ENCODE measurements at regions not wholly inside any gene's neighbourhood (a gene's known extent, or its start where the extent isn't known, plus 50 kb on each side); places are given as distances from the start of the nearest gene placed in this dataset.

DNA sequence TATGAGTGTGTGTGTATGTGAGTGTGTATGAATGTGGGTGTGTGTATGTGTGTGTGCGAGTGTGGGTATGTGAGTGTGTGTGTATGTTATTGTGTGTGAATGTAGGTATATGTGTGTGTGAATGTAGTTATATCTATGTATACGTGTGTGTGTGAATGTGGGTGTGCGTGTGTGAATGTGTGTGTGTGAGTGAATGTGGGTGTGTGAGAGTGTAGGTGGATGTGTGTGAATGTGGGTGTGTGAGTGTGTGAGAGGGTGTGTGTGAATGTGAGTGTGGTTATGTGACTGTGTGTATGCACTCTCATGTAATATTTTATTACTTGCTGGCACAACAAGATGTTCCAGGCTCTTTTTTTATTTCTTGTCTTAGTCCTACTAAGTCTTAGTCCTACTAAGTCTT, 513.4 kb upstream of the B3GAT1 start:
- H3K27me3 Mint-ChIP-seq (ENCODE audit: low read depth) = peaks cover 8% of the 10 kb centered on the region
- H3K27ac Mint-ChIP-seq = peak overlapping the region in 1 of 3 experiments; percentile 30
- TF ChIP-seq, protein P1, sequence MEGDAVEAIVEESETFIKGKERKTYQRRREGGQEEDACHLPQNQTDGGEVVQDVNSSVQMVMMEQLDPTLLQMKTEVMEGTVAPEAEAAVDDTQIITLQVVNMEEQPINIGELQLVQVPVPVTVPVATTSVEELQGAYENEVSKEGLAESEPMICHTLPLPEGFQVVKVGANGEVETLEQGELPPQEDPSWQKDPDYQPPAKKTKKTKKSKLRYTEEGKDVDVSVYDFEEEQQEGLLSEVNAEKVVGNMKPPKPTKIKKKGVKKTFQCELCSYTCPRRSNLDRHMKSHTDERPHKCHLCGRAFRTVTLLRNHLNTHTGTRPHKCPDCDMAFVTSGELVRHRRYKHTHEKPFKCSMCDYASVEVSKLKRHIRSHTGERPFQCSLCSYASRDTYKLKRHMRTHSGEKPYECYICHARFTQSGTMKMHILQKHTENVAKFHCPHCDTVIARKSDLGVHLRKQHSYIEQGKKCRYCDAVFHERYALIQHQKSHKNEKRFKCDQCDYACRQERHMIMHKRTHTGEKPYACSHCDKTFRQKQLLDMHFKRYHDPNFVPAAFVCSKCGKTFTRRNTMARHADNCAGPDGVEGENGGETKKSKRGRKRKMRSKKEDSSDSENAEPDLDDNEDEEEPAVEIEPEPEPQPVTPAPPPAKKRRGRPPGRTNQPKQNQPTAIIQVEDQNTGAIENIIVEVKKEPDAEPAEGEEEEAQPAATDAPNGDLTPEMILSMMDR (IDR thresholded peaks at IDR 0.05; ENCODE audit: unreplicated experiment in 3 of 3) = no peak
- H3K4me1 Mint-ChIP-seq = no peaks in the 10 kb centered on the region
- peaks cover 13% of the 10 kb centered on the region for H3K9me3 Mint-ChIP-seq
- H3K4me3 Mint-ChIP-seq = no peak overlapping the region
- no peaks in the 10 kb centered on the region for H3K36me3 Mint-ChIP-seq (ENCODE audit: low read depth)

DNA sequence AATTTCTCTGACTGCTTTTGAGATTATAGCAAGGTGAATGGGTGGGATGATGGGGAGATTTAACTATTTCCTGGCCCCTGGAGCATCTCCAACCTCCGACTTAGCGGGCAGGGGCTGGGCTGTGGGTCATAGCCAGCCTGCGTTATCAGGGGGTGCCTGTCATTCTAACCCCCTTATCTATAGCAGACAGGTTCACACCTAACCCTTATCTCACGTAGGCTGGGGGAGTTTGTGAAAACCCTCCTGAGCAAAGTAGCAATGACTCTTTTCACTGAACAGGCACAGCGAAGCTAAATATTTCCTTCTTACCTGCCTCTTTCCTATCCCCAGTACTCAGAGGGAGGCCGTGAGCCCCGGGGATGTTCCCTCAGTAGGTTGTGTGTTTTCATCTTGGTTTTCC, 511.4 kb upstream of the B3GAT1 start:
- peaks cover 8% of the 10 kb centered on the region for H3K27me3 Mint-ChIP-seq (ENCODE audit: low read depth)
- no peak overlapping the region for H3K4me3 Mint-ChIP-seq
- H3K27ac Mint-ChIP-seq = no peak overlapping the region
- no peaks in the 10 kb centered on the region for H3K36me3 Mint-ChIP-seq (ENCODE audit: low read depth)
- TF ChIP-seq, protein P1 (IDR thresholded peaks at IDR 0.05; ENCODE audit: unreplicated experiment in 3 of 3) = no peak
- peaks cover 3% of the 10 kb centered on the region for H3K9me3 Mint-ChIP-seq
- no peaks in the 10 kb centered on the region for H3K4me1 Mint-ChIP-seq

- TF ChIP-seq, protein P1 (IDR thresholded peaks at IDR 0.05; ENCODE audit: unreplicated experiment in 3 of 3) = no peak
- Mint-ChIP-seq H3K27ac (no peak overlapping the region), H3K27me3 (ENCODE audit: low read depth) (peaks cover 8% of the 10 kb centered on the region), H3K4me3 (no peak overlapping the region), H3K9me3 (peaks cover 3% of the 10 kb centered on the region), H3K4me1 (no peaks in the 10 kb centered on the region), H3K36me3 (ENCODE audit: low read depth) (no peaks in the 10 kb centered on the region)
These were observed 509.9 kb upstream of the B3GAT1 start for GRCh38 chr11:134921938-134922337.

DNA sequence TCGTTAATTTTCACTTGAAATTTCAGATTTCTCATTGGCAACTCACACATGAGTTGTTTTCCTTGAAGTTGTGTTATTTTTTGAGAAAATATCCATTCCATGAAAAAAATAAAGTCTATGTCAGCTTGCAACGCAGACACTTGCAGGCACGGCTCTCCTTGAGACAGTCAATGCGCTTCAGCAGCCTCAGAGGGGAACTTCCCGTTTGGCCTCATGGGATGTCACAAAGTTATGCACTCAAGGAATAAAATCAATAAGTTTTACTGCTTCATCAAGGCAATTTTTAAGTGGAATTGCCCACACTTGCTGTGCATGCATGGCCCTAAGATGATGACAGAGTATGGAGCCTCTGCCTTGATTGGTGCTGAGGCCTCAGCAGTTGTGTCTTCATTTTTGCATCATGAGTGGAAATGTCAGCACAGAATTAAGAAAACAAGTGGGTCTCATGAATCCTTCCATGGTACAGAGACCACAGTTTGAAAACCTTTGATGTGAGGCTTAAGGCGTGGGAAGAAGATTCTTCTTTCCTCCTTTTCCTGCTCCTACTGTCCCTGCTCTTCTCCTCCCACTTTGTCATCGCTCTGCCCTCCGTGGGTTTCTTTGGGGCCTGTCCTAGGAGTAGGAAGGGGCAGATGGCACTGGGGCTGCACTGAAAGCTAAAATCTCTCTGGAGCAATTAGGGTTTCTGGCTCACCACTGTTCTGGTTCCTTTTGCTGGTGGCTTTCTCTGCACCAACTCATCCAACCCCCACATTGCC, 509.0 kb upstream of the B3GAT1 start:
- no peaks in the 10 kb centered on the region for H3K36me3 Mint-ChIP-seq (ENCODE audit: low read depth)
- no peak overlapping the region for H3K27ac Mint-ChIP-seq
- no peak overlapping the region for H3K4me3 Mint-ChIP-seq
- peaks cover 8% of the 10 kb centered on the region for H3K27me3 Mint-ChIP-seq (ENCODE audit: low read depth)
- H3K9me3 Mint-ChIP-seq = peaks cover 3% of the 10 kb centered on the region
- peaks cover 4% of the 10 kb centered on the region for H3K4me1 Mint-ChIP-seq
- TF ChIP-seq, protein P1 (IDR thresholded peaks at IDR 0.05; ENCODE audit: unreplicated experiment in 3 of 3) = no peak

- Mint-ChIP-seq H3K9me3 (no peaks in the 10 kb centered on the region), H3K27ac (peak overlapping the region in 2 of 3 experiments; percentile 65 to 74), H3K36me3 (ENCODE audit: low read depth) (no peaks in the 10 kb centered on the region), H3K4me3 (no peak overlapping the region), H3K27me3 (ENCODE audit: low read depth) (peaks cover 14% of the 10 kb centered on the region), H3K4me1 (peaks cover 42% of the 10 kb centered on the region)
- TF ChIP-seq, protein P1 (IDR thresholded peaks at IDR 0.05; ENCODE audit: unreplicated experiment in 3 of 3) = no peak
These were observed 504.6 kb upstream of the B3GAT1 start for GRCh38 chr11:134916421-134917213.

All from nephron (organoid).